ENCODE measurements at regions not wholly inside any gene's neighbourhood (a gene's known extent, or its start where the extent isn't known, plus 50 kb on each side); places are given as distances from the start of the nearest gene placed in this dataset.

GRCh38 chr13:33441015-33441414 is 155.5 kb upstream of the STARD13 start:
- Histone ChIP-seq H3K4me2 (replicated peaks; ENCODE audit: low read depth, low read length, poor library complexity, severe bottlenecking) (no peak overlapping the region), H3K4me1 (ENCODE audit: control insufficient read depth in 2 of 2, insufficient read depth in 2 of 2, low read length in 2 of 2) (no peaks in the 10 kb centered on the region), H3K36me3 (replicated peaks in 1 of 2; ENCODE audit: control extremely low read depth in 1 of 2, control insufficient read depth in 1 of 2, extremely low read depth in 1 of 2, insufficient read depth in 2 of 2, low read length in 1 of 2) (no peaks in the 10 kb centered on the region), H3K4me3 (ENCODE audit: control extremely low read depth in 1 of 5, extremely low read depth in 1 of 5, insufficient read depth in 1 of 5, low read depth in 2 of 5, low read length in 4 of 5) (no peak overlapping the region), H2AFZ (ENCODE audit: insufficient read depth, low read depth, low read length, poor library complexity, severe bottlenecking) (no peak overlapping the region), H4K20me1 (ENCODE audit: control insufficient read depth, insufficient read depth, low read length, poor library complexity, severe bottlenecking) (no peaks in the 10 kb centered on the region), H3K27me3 (replicated peaks in 1 of 4; ENCODE audit: control extremely low read depth in 1 of 4, control insufficient read depth in 3 of 4, insufficient read depth in 4 of 4, low read length in 3 of 4) (no peaks in the 10 kb centered on the region), H3K27ac (ENCODE audit: low read length in 2 of 2) (no peak overlapping the region), H3K9ac (ENCODE audit: low read length) (no peak overlapping the region), H3K79me2 (ENCODE audit: control insufficient read depth, insufficient read depth, low read length) (no peaks in the 10 kb centered on the region), H3K9me3 (ENCODE audit: control extremely low read depth in 1 of 3, control insufficient read depth in 2 of 3, insufficient read depth in 1 of 3, low read length in 2 of 3) (no peaks in the 10 kb centered on the region)
- Mint-ChIP-seq H3K27ac (no peak overlapping the region), H3K9me3 (ENCODE audit: insufficient read depth) (no peaks in the 10 kb centered on the region), H3K4me3 (no peak overlapping the region), H3K4me1 (no peaks in the 10 kb centered on the region), H3K27me3 (no peaks in the 10 kb centered on the region)
- ATAC-seq (ENCODE audit: low read depth) (no peak), DNase-seq (no peak)
- POLR2A ChIA-PET = no interaction called here
- CTCF ChIA-PET = no interaction called here
- intact Hi-C loops (cut with micrococcal nuclease) = no loop called here
- 100% methylated on average over 1 of the region's 1 CpG for WGBS (ENCODE audit: insufficient coverage)
- no peak for TF ChIP-seq CTCF (IDR thresholded peaks at IDR 0.05)
- TF ChIP-seq EZH2 (IDR thresholded peaks at IDR 0.05; ENCODE audit: borderline replicate concordance, insufficient read depth, low read depth, low read length, poor library complexity, severe bottlenecking) = no peak

DNA sequence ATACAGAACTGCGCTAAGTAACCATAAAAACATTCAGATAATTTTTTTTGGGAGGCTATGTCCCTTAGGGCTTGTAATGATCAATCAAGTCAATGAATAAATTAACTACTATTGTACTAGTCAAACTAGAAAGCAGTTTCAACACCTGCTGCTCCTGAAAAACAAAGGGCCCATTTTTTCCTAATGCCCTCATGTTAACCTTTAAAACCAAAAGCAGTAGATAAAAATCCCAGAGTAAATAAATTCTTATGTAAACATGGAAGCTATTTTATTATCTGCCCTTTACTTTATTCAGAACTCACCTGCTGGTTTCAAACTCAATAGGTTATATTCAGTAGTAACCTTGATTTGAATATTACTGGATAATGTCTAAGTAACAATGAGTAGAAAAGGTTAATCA is 159.5 kb upstream of the STARD13 start:
- H3K4me2 ChIP-seq (replicated peaks; ENCODE audit: low read depth, low read length, poor library complexity, severe bottlenecking) = no peak overlapping the region
- no peak overlapping the region for H3K4me3 ChIP-seq (ENCODE audit: control extremely low read depth in 1 of 5, extremely low read depth in 1 of 5, insufficient read depth in 1 of 5, low read depth in 2 of 5, low read length in 4 of 5)
- CTCF ChIA-PET = no interaction called here
- H3K27ac ChIP-seq (ENCODE audit: low read length in 2 of 2) = no peak overlapping the region
- H2AFZ ChIP-seq (ENCODE audit: insufficient read depth, low read depth, low read length, poor library complexity, severe bottlenecking) = no peak overlapping the region
- Mint-ChIP-seq H3K27me3 (peaks cover 6% of the 10 kb centered on the region), H3K27ac (no peak overlapping the region), H3K9me3 (ENCODE audit: insufficient read depth) (no peaks in the 10 kb centered on the region), H3K4me3 (no peak overlapping the region), H3K4me1 (no peaks in the 10 kb centered on the region)
- ATAC-seq (ENCODE audit: low read depth) (no peak), DNase-seq (no peak)
- POLR2A ChIA-PET = no interaction called here
- H3K4me1 ChIP-seq (ENCODE audit: control insufficient read depth in 2 of 2, insufficient read depth in 2 of 2, low read length in 2 of 2) = no peaks in the 10 kb centered on the region
- no peaks in the 10 kb centered on the region for H3K79me2 ChIP-seq (ENCODE audit: control insufficient read depth, insufficient read depth, low read length)
- H3K36me3 ChIP-seq (replicated peaks in 1 of 2; ENCODE audit: control extremely low read depth in 1 of 2, control insufficient read depth in 1 of 2, extremely low read depth in 1 of 2, insufficient read depth in 2 of 2, low read length in 1 of 2) = no peaks in the 10 kb centered on the region
- intact Hi-C loops (cut with micrococcal nuclease) = no loop called here
- WGBS (ENCODE audit: insufficient coverage) = no CpG with 5 or more reads among the region's 1 CpG
- H3K9ac ChIP-seq (ENCODE audit: low read length) = no peak overlapping the region
- no peaks in the 10 kb centered on the region for H3K27me3 ChIP-seq (replicated peaks in 1 of 4; ENCODE audit: control extremely low read depth in 1 of 4, control insufficient read depth in 3 of 4, insufficient read depth in 4 of 4, low read length in 3 of 4)
- H4K20me1 ChIP-seq (ENCODE audit: control insufficient read depth, insufficient read depth, low read length, poor library complexity, severe bottlenecking) = no peaks in the 10 kb centered on the region
- TF ChIP-seq EZH2 (IDR thresholded peaks at IDR 0.05; ENCODE audit: borderline replicate concordance, insufficient read depth, low read depth, low read length, poor library complexity, severe bottlenecking) = no peak
- no peak for TF ChIP-seq CTCF (IDR thresholded peaks at IDR 0.05)
- no peaks in the 10 kb centered on the region for H3K9me3 ChIP-seq (ENCODE audit: control extremely low read depth in 1 of 3, control insufficient read depth in 2 of 3, insufficient read depth in 1 of 3, low read length in 2 of 3)

Measured in B cell (primary cell).